ENCODE measurements at regions not wholly inside any gene's neighbourhood (a gene's known extent, or its start where the extent isn't known, plus 50 kb on each side); places are given as distances from the start of the nearest gene placed in this dataset.
"Not testable (repeated sequence)": the region's sequence is repeated elsewhere in the genome, so short reads cannot be mapped to it uniquely, and the experiment has no call there.

DNA sequence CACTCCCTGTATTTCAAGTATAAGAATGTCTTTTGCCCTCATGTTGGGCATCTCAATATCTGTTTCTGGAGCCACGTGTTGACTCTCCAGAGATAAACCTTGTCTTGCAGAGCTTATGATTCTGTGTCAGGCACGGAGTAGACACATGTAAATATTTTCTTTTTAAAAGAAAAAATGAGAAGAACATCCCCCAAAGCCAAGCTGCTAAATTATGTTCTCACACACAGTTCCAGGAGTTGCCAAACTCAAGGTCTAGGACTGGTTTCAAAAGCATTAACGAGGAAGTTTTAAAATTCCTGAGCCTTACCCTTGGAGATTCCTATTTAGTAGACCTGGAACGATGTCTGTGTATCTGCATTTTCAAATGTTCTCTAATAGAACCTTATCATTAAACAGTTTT lies 1228.3 kb upstream of the WWC1 start:
- intact Hi-C loops (cut with DNase I): no loop called here
- DNase-seq (ENCODE audit: low spot score): no peak

DNA sequence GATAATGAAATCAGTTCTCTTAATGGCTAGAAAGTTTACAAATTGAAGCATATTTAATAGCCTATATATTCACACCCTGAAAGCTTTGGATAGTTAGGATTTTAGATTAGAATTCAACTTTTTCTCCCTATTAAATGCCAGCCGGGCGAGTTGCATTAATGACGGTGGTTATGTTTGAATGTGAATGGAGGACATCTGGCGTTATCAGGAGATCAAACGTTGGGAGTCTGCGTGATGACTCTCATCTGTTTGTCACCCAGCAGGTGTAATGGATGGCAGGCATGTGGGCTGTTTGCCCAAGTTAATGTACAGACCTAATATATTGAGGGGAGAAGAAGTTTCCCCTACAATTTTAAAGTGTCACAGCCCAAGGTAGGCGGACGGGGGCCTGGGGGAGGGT lies 1227.7 kb upstream of the WWC1 start:
- intact Hi-C loops (cut with DNase I): no loop called here
- no peak for DNase-seq (ENCODE audit: low spot score)

DNA sequence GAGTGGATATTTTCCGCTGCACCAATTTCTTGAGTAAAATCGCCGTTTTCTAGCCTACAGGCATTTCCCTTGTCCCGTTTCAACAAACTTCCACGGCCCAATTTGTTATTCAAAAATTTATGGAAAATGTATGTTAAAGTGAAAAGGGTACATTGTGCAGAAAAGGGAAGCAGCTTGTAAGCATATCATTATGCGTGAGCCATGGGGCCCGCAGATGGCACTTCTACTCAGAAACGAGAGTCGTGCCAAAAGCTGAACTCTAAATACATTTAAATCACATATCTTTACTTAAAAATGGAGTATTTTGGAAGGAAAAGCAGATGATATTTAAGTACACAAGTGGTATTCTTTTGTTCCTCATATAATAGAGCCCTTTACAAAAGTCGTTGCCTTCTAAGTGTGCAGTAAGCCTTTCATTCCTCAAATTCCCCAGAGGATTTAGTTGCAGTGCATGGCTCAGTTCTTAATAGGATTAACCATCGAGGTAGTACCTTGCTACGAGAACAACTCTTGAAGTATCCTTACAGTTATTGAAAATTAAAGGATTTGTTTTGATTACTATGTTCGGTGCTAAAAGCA lies 1227.2 kb upstream of the WWC1 start:
- intact Hi-C loops (cut with DNase I): no loop called here

DNA sequence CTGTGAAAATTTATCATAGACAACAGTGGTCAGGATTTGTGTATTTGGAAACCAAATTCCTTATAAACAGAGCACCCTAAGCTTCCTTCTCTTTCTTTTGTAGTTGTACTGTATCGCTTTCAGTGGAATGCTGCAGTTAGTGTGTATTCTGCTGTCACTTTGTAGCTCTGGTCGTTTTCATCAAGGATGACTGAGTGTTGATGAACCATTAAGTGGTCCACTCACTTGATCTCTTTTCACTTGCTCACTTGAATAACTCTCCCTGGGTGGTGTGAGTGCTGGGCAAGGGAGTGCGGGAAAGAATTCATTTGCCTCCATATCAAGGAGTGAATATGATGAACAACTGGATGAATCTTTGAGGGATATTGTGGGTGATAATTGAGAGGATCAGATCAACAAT lies 1225.7 kb upstream of the WWC1 start:
- intact Hi-C loops (cut with DNase I): no loop called here
- DNase-seq (ENCODE audit: low spot score): no peak

More for the DNA sequence above, 1227.2 kb upstream of the WWC1 start:
- no peak for DNase-seq (ENCODE audit: low spot score)

DNA sequence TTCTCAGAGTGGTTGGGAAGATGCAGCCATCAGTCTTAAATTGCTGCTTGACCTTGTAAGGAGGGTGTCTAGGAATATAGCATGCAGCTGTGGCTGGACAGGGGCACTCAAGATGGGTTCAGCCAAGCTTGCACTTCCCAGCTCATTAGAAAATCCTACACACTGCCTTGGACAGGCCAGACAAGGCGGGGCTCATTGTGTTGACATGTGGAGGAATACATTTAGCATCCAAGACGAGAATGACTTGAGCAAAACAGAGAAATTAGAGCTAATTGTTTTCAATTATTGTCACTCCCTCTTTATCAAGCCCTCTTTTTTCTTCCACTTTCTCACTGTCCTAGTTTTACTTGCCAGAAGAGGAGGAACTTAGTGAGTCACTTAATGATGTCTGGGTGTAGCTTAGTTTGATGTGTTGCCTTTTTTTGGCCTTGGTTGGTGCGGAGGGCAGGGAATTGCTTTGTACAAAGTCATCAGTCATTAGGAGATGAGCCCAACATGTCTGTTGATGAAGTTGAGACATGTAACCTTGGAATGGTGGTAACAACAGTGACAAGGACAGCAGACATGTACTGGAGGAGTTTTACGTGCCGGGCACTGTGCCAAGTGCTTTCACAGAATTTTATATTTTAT lies 1219.3 kb upstream of the WWC1 start:
- DNase-seq (ENCODE audit: low spot score): no peak
- intact Hi-C loops (cut with DNase I): no loop called here

DNA sequence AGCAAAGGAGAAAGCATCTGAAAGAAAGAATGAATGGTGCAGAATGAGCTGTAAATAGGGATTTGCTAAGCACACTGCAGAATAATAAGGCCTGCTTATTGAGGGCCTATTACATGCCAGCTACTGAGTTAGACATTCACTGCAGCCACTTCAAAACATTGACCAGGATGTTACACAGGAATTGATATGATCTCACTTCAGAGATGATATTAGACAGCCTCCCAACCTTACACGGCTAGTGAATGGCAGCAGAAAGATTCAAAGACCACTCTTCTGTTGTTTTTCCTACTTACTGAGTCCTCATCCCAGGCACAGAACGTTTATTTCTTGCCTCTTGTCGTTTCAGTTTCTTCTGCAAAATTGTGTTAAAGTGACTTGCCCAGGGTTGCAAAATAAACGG lies 1209.9 kb upstream of the WWC1 start:
- intact Hi-C loops (cut with DNase I): no loop called here

DNA sequence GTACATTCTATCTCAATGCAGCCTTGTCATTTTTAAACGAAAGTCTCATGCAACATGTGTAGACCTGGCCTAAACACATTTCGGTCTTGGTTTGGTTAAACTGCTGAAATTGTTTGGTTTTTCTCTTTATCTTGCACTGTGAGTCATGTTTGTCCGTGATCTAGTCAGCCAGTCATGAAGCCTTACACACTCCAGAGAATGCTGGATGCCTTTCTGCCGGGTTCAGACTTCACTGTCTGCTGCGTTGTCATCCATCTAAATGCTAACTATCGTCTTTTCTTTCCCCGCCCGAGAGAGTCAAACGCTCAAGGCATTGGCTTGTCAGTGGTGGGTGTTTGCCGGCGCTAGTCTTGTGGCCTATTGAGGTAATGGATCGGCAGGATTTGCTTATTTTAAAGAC lies 1194.6 kb upstream of the WWC1 start:
- intact Hi-C loops (cut with DNase I): no loop called here
- DNase-seq (ENCODE audit: low spot score): no peak

More for the DNA sequence above, 1209.9 kb upstream of the WWC1 start:
- no peak for DNase-seq (ENCODE audit: low spot score)

DNA sequence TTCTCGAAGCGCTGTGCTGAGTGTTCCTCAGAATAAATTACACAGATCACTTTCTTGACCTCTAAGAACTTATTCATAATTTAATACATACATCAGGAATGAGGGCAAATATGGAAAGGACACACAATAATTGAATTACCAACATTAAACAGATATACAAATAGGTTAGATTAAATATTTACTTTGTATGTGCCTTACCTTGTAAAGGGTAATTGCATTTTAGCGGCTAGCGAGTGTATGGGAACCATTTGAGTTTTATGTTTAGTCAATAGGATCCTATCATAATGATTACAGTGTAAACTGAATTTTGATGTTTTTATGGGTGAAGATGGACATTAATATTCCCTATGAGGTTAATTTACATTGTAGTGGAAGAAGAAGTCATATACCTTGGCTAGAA lies 1187.1 kb upstream of the WWC1 start:
- intact Hi-C loops (cut with DNase I): no loop called here
- DNase-seq (ENCODE audit: low spot score): no peak

DNA sequence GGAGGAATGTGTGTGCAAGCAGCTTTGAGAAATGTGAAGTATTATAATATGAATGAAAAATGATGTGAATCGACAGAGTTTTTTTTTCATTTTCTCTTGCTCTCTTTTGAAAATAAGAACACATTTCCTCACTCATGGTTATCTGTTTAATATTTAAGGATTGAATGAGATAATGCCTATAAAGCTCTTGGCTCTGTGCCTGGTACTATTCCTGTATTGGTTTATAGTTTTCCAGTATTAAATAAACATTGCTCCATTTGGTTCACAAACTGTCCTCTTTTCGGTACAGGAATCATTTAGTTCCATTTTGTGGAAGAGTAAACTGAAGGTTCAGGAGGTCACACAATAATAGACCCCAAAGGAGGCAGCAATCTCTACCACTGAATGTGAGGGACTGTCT lies 1185.5 kb upstream of the WWC1 start:
- DNase-seq (ENCODE audit: low spot score): no peak
- intact Hi-C loops (cut with DNase I): no loop called here

DNA sequence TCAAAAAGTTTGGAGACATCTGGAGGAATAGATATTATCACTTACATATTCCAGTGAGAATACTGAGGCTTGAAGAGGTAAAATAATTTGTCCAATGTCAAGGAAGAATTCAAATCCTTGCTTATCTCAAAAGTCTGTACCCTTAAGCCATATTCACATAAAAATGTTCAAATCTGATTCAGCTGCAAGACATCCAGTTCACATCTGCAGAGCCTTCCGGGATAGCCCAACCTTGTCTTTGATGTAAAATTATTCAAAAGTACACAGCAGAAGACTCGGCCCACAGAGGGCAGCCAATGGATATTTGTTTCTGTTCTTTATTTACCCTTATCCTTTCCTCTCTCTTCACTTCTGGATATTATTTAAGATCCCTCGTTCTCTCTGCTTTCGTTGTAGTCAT lies 1183.8 kb upstream of the WWC1 start:
- no peak for DNase-seq (ENCODE audit: low spot score)
- intact Hi-C loops (cut with DNase I): no loop called here

DNA sequence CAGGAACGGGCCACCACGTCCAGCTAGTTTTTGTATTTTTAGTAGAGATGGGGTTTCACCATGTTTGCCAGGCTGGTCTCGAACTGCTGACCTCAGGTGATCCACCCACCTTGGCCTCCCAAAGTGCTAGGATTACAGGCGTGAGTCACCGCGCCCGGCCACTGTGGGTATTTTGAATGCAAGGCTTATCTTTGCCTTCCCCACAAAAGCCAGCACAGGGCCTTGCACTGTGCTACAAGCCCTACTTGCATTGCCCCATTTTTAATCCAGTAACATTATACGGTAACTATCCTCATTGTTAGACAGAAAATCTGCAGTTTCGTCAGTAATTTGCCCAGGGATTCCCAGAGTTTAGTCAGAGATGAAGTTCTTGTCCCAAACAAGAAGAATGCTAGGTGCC lies 1183.2 kb upstream of the WWC1 start:
- intact Hi-C loops (cut with DNase I); DNase-seq (ENCODE audit: low spot score): not testable (repeated sequence)

DNA sequence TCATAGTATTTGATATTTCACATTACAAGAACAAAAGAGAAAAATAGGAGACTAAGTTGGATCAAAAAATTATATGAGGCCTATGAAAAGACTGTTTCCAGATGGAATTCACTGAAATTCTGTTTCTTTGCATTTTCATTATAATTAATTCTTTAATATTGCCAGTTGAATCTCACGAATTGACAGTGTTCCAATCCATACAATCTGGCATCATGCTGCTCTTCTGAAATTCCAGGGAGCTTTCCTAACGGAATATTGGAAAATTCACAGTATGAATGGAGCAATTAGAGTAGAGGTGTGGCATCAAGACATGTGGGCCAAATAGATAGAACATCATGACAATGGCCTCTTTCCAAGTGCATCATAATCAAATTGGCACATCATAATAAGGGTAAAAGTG lies 1178.9 kb upstream of the WWC1 start:
- intact Hi-C loops (cut with DNase I): no loop called here
- DNase-seq (ENCODE audit: low spot score): no peak

DNA sequence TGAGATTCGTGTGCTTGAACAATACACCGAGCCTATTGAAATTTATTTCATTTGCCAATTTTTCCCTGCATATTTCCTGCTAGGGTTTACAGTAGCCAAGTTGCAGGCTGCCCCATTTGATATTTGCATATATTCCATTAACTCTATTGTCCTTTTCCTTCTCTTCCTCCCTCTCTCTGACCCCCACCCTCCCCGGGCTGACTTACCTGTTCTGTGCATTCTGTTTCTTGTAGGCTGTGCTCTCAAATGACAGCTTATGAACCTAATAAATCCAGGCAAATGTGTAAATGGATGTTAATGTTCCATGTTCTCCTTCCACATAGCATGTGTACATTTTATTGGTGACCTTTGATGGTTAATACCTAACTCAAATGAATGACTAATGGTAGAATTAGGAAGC lies 1169.2 kb upstream of the WWC1 start:
- DNase-seq (ENCODE audit: low spot score): no peak
- intact Hi-C loops (cut with DNase I): no loop called here

DNA sequence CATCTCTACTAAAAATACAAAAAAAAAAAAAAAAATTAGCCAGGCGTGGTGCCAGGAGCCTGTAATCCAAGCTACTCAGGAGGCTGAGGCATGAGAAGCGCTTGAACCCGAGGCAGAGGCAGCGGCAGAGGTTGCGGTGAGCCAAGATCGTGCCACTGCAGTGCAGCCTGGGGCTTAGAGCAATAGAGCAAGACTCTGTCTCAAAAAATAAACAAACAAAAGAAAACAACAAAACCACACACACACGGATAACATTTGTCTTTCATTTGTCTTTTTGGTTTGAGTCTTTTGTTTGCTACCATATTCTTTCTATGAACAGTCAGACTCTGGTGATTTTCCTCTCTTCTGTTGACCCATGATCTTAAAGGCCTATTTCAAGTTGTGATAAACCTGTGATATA lies 1168.3 kb upstream of the WWC1 start:
- intact Hi-C loops (cut with DNase I): no loop called here
- DNase-seq (ENCODE audit: low spot score): no peak

DNA sequence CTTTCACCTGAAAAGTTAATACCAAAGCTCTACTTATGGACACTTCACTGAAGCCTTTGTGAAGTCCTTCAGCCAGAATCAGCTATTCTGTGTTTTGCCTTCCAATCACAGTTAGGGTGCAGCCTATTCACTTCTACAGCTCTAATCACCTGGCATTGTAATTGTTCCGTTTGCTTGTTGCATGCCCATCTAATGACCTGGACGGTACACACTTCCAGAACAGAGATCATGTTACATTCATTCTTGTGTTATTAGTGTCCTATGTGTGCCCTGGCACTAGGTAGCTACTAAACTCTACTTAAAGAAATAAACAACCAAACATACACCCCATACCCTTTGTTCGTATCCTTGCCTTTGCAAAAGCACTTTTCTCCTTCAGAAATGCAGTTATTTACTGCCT lies 1162.9 kb upstream of the WWC1 start:
- DNase-seq (ENCODE audit: low spot score): no peak
- intact Hi-C loops (cut with DNase I): no loop called here

DNA sequence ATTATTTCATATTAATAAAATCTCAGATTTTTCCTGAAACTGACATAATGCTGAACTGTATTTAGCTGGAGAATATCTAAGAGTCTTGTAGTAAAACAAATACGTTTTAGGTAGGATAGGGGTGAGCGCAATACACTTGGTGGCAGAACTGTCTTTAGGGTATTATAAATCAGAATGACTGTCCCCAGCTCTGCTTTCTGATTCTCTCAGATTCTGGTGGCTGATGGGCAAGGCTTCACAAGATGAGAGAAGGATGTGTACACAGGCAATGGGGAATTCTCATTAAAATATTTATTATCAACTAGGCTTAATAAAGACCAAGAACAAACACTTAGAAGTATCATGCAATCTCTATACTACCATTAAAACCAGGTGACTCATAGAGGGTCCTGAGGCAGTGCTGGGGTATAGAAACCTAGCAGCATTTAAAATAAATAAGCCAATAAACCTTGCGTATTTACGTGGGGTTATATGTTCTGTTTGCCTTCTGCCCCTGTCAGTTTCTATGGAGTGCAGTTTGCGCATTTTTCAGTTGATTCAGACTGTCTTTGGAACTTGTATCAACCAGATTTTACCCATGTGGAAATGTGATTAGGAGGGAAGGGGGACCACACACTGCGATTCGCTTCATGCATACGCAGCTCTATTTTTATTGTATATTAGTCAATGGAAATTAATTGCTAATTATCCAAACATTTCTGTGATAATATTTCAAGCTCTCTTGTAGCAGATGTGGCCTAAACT lies 1150.7 kb upstream of the WWC1 start:
- intact Hi-C loops (cut with DNase I): no loop called here
- DNase-seq (ENCODE audit: low spot score): no peak

DNA sequence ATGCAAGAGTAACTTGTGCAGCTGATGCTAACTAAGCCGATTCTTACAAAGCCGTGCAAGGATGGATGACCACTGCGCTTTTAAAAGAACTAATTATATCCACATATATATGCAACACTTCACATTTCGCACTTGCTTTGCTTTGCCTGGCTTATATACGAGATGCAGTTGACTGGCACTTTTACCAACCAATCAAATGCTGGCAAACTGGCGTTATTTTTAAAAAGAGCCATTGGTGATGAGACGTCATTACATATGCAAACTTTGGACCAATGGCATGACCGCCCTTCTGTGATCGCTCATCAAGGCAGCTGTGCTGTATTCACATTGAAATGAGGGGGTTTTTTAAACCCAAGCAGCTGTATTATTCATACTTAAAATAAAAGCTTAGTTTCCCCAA lies 1147.7 kb upstream of the WWC1 start:
- no peak for DNase-seq (ENCODE audit: low spot score)
- intact Hi-C loops (cut with DNase I): no loop called here

DNA sequence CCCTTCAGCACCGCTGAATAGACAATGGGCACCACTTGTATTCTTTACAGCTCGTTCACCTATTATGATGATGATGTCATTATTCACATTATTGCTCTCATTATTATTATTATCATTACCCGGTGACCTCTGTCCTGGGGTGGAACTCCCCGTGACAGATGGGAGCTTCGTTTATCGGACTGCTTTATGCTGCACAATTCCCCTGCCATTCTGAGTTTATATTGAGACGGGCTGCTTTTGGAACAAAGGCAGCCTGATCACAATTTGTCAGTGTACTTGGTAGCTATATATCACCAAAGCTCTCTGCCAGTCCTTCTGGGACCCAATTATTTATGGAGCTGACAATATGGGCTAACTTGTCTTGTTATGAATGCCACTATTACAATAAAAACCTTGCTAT lies 1145.6 kb upstream of the WWC1 start:
- intact Hi-C loops (cut with DNase I): no loop called here
- no peak for DNase-seq (ENCODE audit: low spot score)

DNA sequence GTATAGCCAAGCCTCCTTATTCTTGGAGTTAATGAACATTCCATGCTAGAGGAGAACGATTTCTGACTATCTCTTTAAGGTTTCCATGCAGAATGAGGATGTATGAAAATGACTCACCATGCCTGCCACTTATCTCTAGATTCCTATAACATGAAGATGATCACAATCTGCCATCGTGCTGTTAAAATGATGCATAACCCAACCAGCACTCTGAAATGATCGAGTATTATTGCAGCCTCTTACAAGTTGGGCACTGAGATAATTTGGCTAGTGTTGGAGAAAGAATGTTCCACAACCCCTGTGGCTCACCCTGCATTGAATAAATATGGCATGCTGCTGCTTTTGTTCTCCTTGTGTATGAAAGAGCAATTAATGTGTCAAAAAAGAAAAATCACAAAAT lies 1143.6 kb upstream of the WWC1 start:
- intact Hi-C loops (cut with DNase I): no loop called here
- DNase-seq (ENCODE audit: low spot score): no peak

DNA sequence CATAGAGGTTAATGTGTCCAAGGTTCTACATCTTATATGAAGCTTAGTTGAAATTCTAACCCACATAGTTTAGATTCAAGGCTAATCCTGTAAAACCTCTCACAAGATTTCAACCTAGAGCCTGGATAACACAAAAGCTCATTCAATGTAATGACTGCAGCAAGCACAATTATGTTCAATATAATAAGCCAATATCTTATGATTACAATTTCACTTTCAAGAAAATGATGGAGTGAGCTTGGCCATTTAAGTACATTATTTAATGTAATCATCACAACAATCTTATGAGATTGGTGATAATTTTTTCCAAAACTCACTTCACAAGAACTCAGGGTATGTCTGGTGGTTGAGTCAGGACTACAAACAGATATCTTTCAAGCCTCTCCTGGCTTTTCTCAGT lies 1140.8 kb upstream of the WWC1 start:
- intact Hi-C loops (cut with DNase I): no loop called here

DNA sequence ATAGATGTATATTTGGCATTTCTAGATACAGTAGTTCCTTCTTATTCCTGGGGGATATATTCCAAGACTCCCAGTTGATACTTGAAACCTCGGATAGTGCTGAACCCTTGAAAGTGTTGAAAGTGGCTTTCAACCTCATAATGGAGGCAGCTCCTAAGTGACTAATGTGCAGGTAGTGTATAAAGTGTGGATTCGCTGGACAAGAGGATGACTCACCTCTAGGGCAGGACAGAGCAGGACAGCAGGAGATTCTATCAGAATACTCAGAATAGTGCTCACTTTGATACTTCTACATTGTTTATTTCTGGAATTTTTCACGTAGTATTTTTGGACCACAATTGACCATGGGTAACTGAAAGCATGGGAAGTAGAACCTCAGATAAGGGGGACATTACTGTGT lies 1138.9 kb upstream of the WWC1 start:
- intact Hi-C loops (cut with DNase I): no loop called here

More for the DNA sequence above, 1140.8 kb upstream of the WWC1 start:
- no peak for DNase-seq (ENCODE audit: low spot score)

More for the DNA sequence above, 1138.9 kb upstream of the WWC1 start:
- DNase-seq (ENCODE audit: low spot score): no peak

Measured in cardiac septum (tissue), 1 donor.